Kidney (tissue), 13 donors: ENCODE measurements at regions not wholly inside any gene's neighbourhood (a gene's known extent, or its start where the extent isn't known, plus 50 kb on each side); places are given as distances from the start of the nearest gene placed in this dataset.
A peak's percentile ranks its signal among the peaks of the same experiment; 100 is the strongest.

ENCODE experiments used
- DNase-seq, 5 donors: peaks; one replicate each; pipeline ENCODE4 v3.0.0-alpha.2; 2013 to 2020
- FAIRE-seq: peaks from 2 replicates; lab custom pipeline; 2012; peaks lifted over from hg19 to GRCh38; lab: Jason Lieb, UNC
- H3K27ac ChIP-seq, 2 donors: one replicate each; pipeline ENCODE4 v1.7.0; 2013; ENCODE audit warnings: low read depth in 2 of 2, low read length in 2 of 2, inconsistent platforms in 1 of 2
- H3K27me3 ChIP-seq: one replicate; pipeline ENCODE4 v1.7.1; 2013; ENCODE audit warnings: low read length, inconsistent platforms; ENCODE audit not compliant: control insufficient read depth, insufficient read depth
- H3K36me3 ChIP-seq, 3 donors: one replicate each; pipeline versions ENCODE4 v1.7.0 to v1.7.1; 2013; ENCODE audit warnings: low read length in 3 of 3, control low read depth in 1 of 3, inconsistent platforms in 1 of 3; ENCODE audit not compliant: insufficient read depth in 3 of 3, control insufficient read depth in 2 of 3
- H3K4me1 ChIP-seq, 3 donors: one replicate each; pipeline versions ENCODE4 v1.7.0 to v1.7.1; 2013; ENCODE audit warnings: low read length in 3 of 3, inconsistent platforms in 1 of 3, low read depth in 1 of 3; ENCODE audit not compliant: control insufficient read depth in 2 of 3, insufficient read depth in 2 of 3
- H3K4me3 ChIP-seq, 3 donors: one replicate each; pipeline versions ENCODE4 v1.7.0 to v1.8.1; 2013; ENCODE audit warnings: low read length in 3 of 3, control low read depth in 1 of 3, inconsistent platforms in 1 of 3
- H3K9ac ChIP-seq, 3 donors: one replicate each; pipeline versions ENCODE4 v1.7.0 to v1.7.1; 2013; ENCODE audit warnings: low read length in 3 of 3, control low read depth in 1 of 3, inconsistent platforms in 1 of 3
- H3K9me3 ChIP-seq, 3 donors: one replicate each; pipeline versions ENCODE4 v1.7.0 to v1.7.1; 2013; ENCODE audit warnings: low read length in 3 of 3, control low read depth in 1 of 3, inconsistent platforms in 1 of 3; ENCODE audit not compliant: control insufficient read depth in 2 of 3, insufficient read depth in 1 of 3
- CTCF ChIP-seq: IDR thresholded peaks from 3 replicates; pipeline ENCODE4 v1.5.1; 2012; ENCODE audit warnings: mild to moderate bottlenecking, moderate library complexity, borderline replicate concordance; ENCODE audit not compliant: insufficient read depth; ENCODE audit errors: extremely low read depth
- intact Hi-C: fragments of 100-400 bp; cut with DNase I; formaldehyde crosslinking; loops from one replicate; pipeline ENCODE4 v1.11.1; 2022
- donor health status: control.
- donor health status: control.
- donor health status: control.
- donor health status: control.
- donor health status: control.
- donor health status: DM: yes; HTN: yes; CAD: no.
- donor health status: Normal renal cell carcinoma (clear cell type).

- Histone ChIP-seq H3K4me1 (peaks cover 0 to 4% (median 0%) of the 10 kb centered on the region in 3 donors), H3K27me3 (no peaks in the 10 kb centered on the region), H3K9me3 (peaks cover 0 to 4% (median 0%) of the 10 kb centered on the region in 3 donors), H3K36me3 (no peaks in the 10 kb centered on the region), H3K4me3 (no peak overlapping the region), H3K27ac (no peak overlapping the region), H3K9ac (no peak overlapping the region)
- DNase-seq, result peak in 3 of 5 donors; percentile 36 to 57 (median 55)
- TF ChIP-seq CTCF, result no peak
- FAIRE-seq, result no peak
- intact Hi-C loops, result no loop called here
Observed at GRCh38 chr10:44043646-44044375, 341.1 kb downstream of the CXCL12 start.

- no peak overlapping the region for H3K4me3 ChIP-seq
- H3K27me3 ChIP-seq, result no peaks in the 10 kb centered on the region
- DNase-seq (peak in 1 of 5 donors; percentile 33), FAIRE-seq (no peak)
- H3K36me3 ChIP-seq, result no peaks in the 10 kb centered on the region
- H3K4me1 ChIP-seq, result peaks cover 0 to 4% (median 0%) of the 10 kb centered on the region in 3 donors
- no peak overlapping the region for H3K9ac ChIP-seq
- H3K27ac ChIP-seq, result no peak overlapping the region
- peaks cover 0 to 4% (median 0%) of the 10 kb centered on the region in 3 donors for H3K9me3 ChIP-seq
- TF ChIP-seq CTCF, result no peak
- intact Hi-C loops, result no loop called here
Observed at GRCh38 chr10:44042926-44043602, 341.8 kb downstream of the CXCL12 start.

- H3K27ac ChIP-seq, result no peak overlapping the region
- no peak overlapping the region for H3K9ac ChIP-seq
- no peak overlapping the region for H3K4me3 ChIP-seq
- H3K9me3 ChIP-seq, result peaks cover 0 to 4% (median 0%) of the 10 kb centered on the region in 3 donors
- H3K4me1 ChIP-seq, result peaks cover 0 to under 1% (median 0%) of the 10 kb centered on the region in 3 donors
- H3K27me3 ChIP-seq, result no peaks in the 10 kb centered on the region
- FAIRE-seq (no peak), DNase-seq (no peak)
- H3K36me3 ChIP-seq, result no peaks in the 10 kb centered on the region
- no peak for TF ChIP-seq CTCF
- intact Hi-C loops, result no loop called here
Observed at GRCh38 chr10:44042075-44042770, 342.7 kb downstream of the CXCL12 start.
